Tibial nerve (tissue), 4 donors: ENCODE measurements at regions not wholly inside any gene's neighbourhood (a gene's known extent, or its start where the extent isn't known, plus 50 kb on each side); places are given as distances from the start of the nearest gene placed in this dataset.

Experiments
- DNase-seq, 2 donors: peaks; one replicate each; pipeline ENCODE4 v3.0.0-alpha.2; 2019; ENCODE audit warnings: low spot score in 2 of 2
- H3K27ac ChIP-seq, 4 donors: fragments of 200-600 bp; sonication (generic) in 3 of 4; one replicate each; pipeline ENCODE4 v1.5.1; 2017 to 2019; ENCODE audit warnings: mild to moderate bottlenecking in 1 of 4
- H3K27me3 ChIP-seq, 2 donors: fragments of 200-600 bp; sonication (generic) in 1 of 2; one replicate each; pipeline versions ENCODE4 v1.5.1 to v1.6.0; 2017 to 2019
- H3K36me3 ChIP-seq, 3 donors: fragments of 200-600 bp; sonication (generic); one replicate each; pipeline ENCODE4 v1.5.1; 2018 to 2019
- H3K4me1 ChIP-seq, 4 donors: fragments of 200-600 bp; sonication (generic) in 3 of 4; one replicate each; pipeline ENCODE4 v1.5.1; 2017 to 2019
- H3K4me3 ChIP-seq, 4 donors: fragments of 200-600 bp; sonication (generic) in 3 of 4; one replicate each; pipeline ENCODE4 v1.5.1; 2017 to 2019; ENCODE audit warnings: mild to moderate bottlenecking in 1 of 4, moderate library complexity in 1 of 4
- H3K9me3 ChIP-seq, 4 donors: fragments of 200-600 bp; sonication (generic) in 3 of 4; one replicate each; pipeline ENCODE4 v1.5.1; 2017 to 2019
- CTCF ChIP-seq, 5 experiments: fragments of 200-600 bp in 3 of 5; fragments of 450-650 bp in 2 of 5; sonication (generic) in 3 of 5; IDR thresholded peaks; one replicate each; pipeline ENCODE4 v1.5.1; 2016 to 2019; ENCODE audit warnings: antibody characterized with exemption in 5 of 5, mild to moderate bottlenecking in 3 of 5, moderate library complexity in 2 of 5
- EP300 ChIP-seq, 2 donors: sonication (generic); formaldehyde crosslinking; IDR thresholded peaks; one replicate each; pipeline ENCODE4 v1.6.1; 2017; ENCODE audit warnings: antibody characterized with exemption in 2 of 2, mild to moderate bottlenecking in 1 of 2
- POLR2A ChIP-seq, 2 donors: fragments of 450-650 bp; IDR thresholded peaks; one replicate each; pipeline ENCODE4 v1.6.1; 2017; ENCODE audit warnings: antibody characterized with exemption in 2 of 2, mild to moderate bottlenecking in 2 of 2, moderate library complexity in 2 of 2
- WGBS, 2 donors: methylation state at CpG; one replicate each; pipeline ENCODE4 v1.1.5; 2018; 5-methylcytosine and 5-hydroxymethylcytosine counted together

- DNase-seq = no peak
- no peaks in the 10 kb centered on the region for H3K27me3 ChIP-seq
- H3K4me1 ChIP-seq = no peaks in the 10 kb centered on the region
- 54 to 56% methylated on average over 4 of the region's 4 CpGs for WGBS, 2 donors
- TF ChIP-seq EP300 (IDR thresholded peaks at IDR 0.05) (no peak), CTCF (IDR thresholded peaks at IDR 0.05) (no peak), POLR2A (IDR thresholded peaks at IDR 0.05) (no peak)
- no peaks in the 10 kb centered on the region for H3K36me3 ChIP-seq
- no peaks in the 10 kb centered on the region for H3K9me3 ChIP-seq
- H3K4me3 ChIP-seq = no peak overlapping the region
- H3K27ac ChIP-seq = no peak overlapping the region
Observed at GRCh38 chr2:49261781-49262180, 107.5 kb upstream of the FSHR start.

GRCh38 chr2:49260979-49261538 lies 106.7 kb upstream of the FSHR start:
- Histone ChIP-seq H3K36me3 (no peaks in the 10 kb centered on the region), H3K4me1 (no peaks in the 10 kb centered on the region), H3K9me3 (no peaks in the 10 kb centered on the region), H3K27ac (no peak overlapping the region), H3K27me3 (no peaks in the 10 kb centered on the region), H3K4me3 (no peak overlapping the region)
- TF ChIP-seq EP300 (IDR thresholded peaks at IDR 0.05) (no peak), CTCF (IDR thresholded peaks at IDR 0.05) (no peak), POLR2A (IDR thresholded peaks at IDR 0.05) (no peak)
- no peak for DNase-seq
- WGBS, 2 donors = 78 to 84% methylated on average over 6 of the region's 6 CpGs

- no peak for DNase-seq
- no peak for TF ChIP-seq POLR2A (IDR thresholded peaks at IDR 0.05)
- TF ChIP-seq CTCF (IDR thresholded peaks at IDR 0.05) = no peak
- no peak for TF ChIP-seq EP300 (IDR thresholded peaks at IDR 0.05)
- H3K27ac ChIP-seq = no peak overlapping the region
- no peaks in the 10 kb centered on the region for H3K9me3 ChIP-seq
- no peaks in the 10 kb centered on the region for H3K27me3 ChIP-seq
- no peaks in the 10 kb centered on the region for H3K36me3 ChIP-seq
- 90 to 96% methylated on average over 1 of the region's 1 CpG for WGBS, 2 donors
- no peak overlapping the region for H3K4me3 ChIP-seq
- no peaks in the 10 kb centered on the region for H3K4me1 ChIP-seq
Observed at GRCh38 chr2:49259926-49260325, 105.6 kb upstream of the FSHR start.

GRCh38 chr2:49255409-49255971 lies 101.2 kb upstream of the FSHR start:
- H3K27me3 ChIP-seq = no peaks in the 10 kb centered on the region
- no peak overlapping the region for H3K27ac ChIP-seq
- TF ChIP-seq CTCF (IDR thresholded peaks at IDR 0.05) (peak in 2 of 5 experiments; percentile 10 to 13), POLR2A (IDR thresholded peaks at IDR 0.05) (no peak)
- no peaks in the 10 kb centered on the region for H3K9me3 ChIP-seq
- no peak for DNase-seq
- H3K4me1 ChIP-seq = no peaks in the 10 kb centered on the region
- no peaks in the 10 kb centered on the region for H3K36me3 ChIP-seq
- 55 to 56% methylated on average over 3 of the region's 3 CpGs for WGBS, 2 donors
- no peak overlapping the region for H3K4me3 ChIP-seq

GRCh38 chr2:49254401-49254800 lies 100.1 kb upstream of the FSHR start:
- Histone ChIP-seq H3K4me1 (no peaks in the 10 kb centered on the region), H3K9me3 (no peaks in the 10 kb centered on the region), H3K27ac (no peak overlapping the region), H3K36me3 (no peaks in the 10 kb centered on the region), H3K27me3 (no peaks in the 10 kb centered on the region), H3K4me3 (no peak overlapping the region)
- no peak for TF ChIP-seq EP300 (IDR thresholded peaks at IDR 0.05)
- TF ChIP-seq CTCF (IDR thresholded peaks at IDR 0.05) = no peak
- TF ChIP-seq POLR2A (IDR thresholded peaks at IDR 0.05) = no peak
- DNase-seq = no peak
- WGBS, 2 donors = 66 to 72% methylated on average over 6 of the region's 6 CpGs
